B cell (primary cell): ENCODE measurements at regions not wholly inside any gene's neighbourhood (a gene's known extent, or its start where the extent isn't known, plus 50 kb on each side); places are given as distances from the start of the nearest gene placed in this dataset.

Source experiments
- CTCF ChIP-seq: fragments of 200-600 bp; IDR thresholded peaks from one replicate; pipeline ENCODE4 v1.8.0; 2022; ENCODE audit warnings: antibody characterized with exemption, mild to moderate bottlenecking
- EZH2 ChIP-seq: IDR thresholded peaks from 2 replicates; pipeline ENCODE4 v1.6.1; 2012; ENCODE audit warnings: borderline replicate concordance, low read depth, mild to moderate bottlenecking, moderate library complexity, low read length; ENCODE audit not compliant: insufficient read depth, poor library complexity, severe bottlenecking

GRCh38 chr10:60450291-60450690 is 60.6 kb upstream of the ANK3 start:
- no peak for TF ChIP-seq CTCF
- TF ChIP-seq EZH2 = no peak
